Body of pancreas (tissue), 4 donors: ENCODE measurements at regions not wholly inside any gene's neighbourhood (a gene's known extent, or its start where the extent isn't known, plus 50 kb on each side); places are given as distances from the start of the nearest gene placed in this dataset.
A peak's percentile ranks its signal among the peaks of the same experiment; 100 is the strongest.

ENCODE experiments used
- ATAC-seq: fragments of 150-250 bp; one replicate; pipeline ENCODE4 v1.9.1; 2016
- DNase-seq, 4 donors: peaks; one replicate each; pipeline ENCODE4 v3.0.0-alpha.2; 2019
- H3K27ac ChIP-seq, 4 donors: fragments of 200-600 bp; sonication (generic); 1 replicate in 3 of 4; 2 replicates in 1 of 4; pipeline versions ENCODE4 v1.5.1 to v1.6.1; 2016 to 2019; ENCODE audit warnings: mild to moderate bottlenecking in 1 of 4, mixed read lengths in 1 of 4, moderate library complexity in 1 of 4
- H3K27me3 ChIP-seq, 2 donors: fragments of 200-600 bp; sonication (generic); one replicate each; pipeline ENCODE4 v1.6.0; 2016; ENCODE audit warnings: mild to moderate bottlenecking in 1 of 2
- H3K36me3 ChIP-seq, 2 donors: fragments of 200-600 bp; sonication (generic); replicated peaks in 1 of 2; 2 replicates each; pipeline ENCODE4 v1.5.1; 2016; ENCODE audit warnings: low read depth in 2 of 2; ENCODE audit not compliant: insufficient read depth in 1 of 2
- H3K4me1 ChIP-seq: fragments of 200-600 bp; sonication (generic); one replicate; pipeline ENCODE4 v1.6.0; 2016
- H3K4me3 ChIP-seq, 2 donors: fragments of 200-600 bp; sonication (generic); 1 replicate in 1 of 2; 2 replicates in 1 of 2; pipeline ENCODE4 v1.5.1; 2016 to 2019
- H3K9me3 ChIP-seq, 3 donors: fragments of 200-600 bp; sonication (generic); 1 replicate in 2 of 3; 2 replicates in 1 of 3; pipeline ENCODE4 v1.5.1; 2016
- POLR2A ChIP-seq, 3 donors: fragments of 450-650 bp; IDR thresholded peaks; one replicate each; pipeline ENCODE4 v1.6.1; 2016; ENCODE audit warnings: antibody characterized with exemption in 3 of 3, mild to moderate bottlenecking in 2 of 3
- WGBS, 2 donors: methylation state at CpG; one replicate each; pipeline ENCODE4 v1.1.5; 2017; 5-methylcytosine and 5-hydroxymethylcytosine counted together
- intact Hi-C: fragments of 100-400 bp; cut with DNase I; formaldehyde crosslinking; loops from one replicate; pipeline ENCODE4 v1.15.1; 2023
- TF ChIP-seq, protein P1 (sequence below), 7 experiments: fragments of 450-650 bp in 4 of 7; fragments of 200-600 bp in 3 of 7; sonication (generic) in 3 of 7; IDR thresholded peaks; one replicate each; pipeline ENCODE4 v1.5.1; 2016 to 2019; ENCODE audit warnings: antibody characterized with exemption in 7 of 7

GRCh38 chr18:56305583-56305982, 332.8 kb downstream of the TXNL1 start:
- DNase-seq (no peak), ATAC-seq (no peak)
- intact Hi-C loops: no loop called here
- TF ChIP-seq, protein P1, sequence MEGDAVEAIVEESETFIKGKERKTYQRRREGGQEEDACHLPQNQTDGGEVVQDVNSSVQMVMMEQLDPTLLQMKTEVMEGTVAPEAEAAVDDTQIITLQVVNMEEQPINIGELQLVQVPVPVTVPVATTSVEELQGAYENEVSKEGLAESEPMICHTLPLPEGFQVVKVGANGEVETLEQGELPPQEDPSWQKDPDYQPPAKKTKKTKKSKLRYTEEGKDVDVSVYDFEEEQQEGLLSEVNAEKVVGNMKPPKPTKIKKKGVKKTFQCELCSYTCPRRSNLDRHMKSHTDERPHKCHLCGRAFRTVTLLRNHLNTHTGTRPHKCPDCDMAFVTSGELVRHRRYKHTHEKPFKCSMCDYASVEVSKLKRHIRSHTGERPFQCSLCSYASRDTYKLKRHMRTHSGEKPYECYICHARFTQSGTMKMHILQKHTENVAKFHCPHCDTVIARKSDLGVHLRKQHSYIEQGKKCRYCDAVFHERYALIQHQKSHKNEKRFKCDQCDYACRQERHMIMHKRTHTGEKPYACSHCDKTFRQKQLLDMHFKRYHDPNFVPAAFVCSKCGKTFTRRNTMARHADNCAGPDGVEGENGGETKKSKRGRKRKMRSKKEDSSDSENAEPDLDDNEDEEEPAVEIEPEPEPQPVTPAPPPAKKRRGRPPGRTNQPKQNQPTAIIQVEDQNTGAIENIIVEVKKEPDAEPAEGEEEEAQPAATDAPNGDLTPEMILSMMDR (IDR thresholded peaks at IDR 0.05): no peak
- TF ChIP-seq POLR2A (IDR thresholded peaks at IDR 0.05): no peak
- H3K27ac ChIP-seq: no peak overlapping the region
- no peaks in the 10 kb centered on the region for H3K9me3 ChIP-seq
- no peaks in the 10 kb centered on the region for H3K36me3 ChIP-seq
- no peaks in the 10 kb centered on the region for H3K4me1 ChIP-seq
- H3K4me3 ChIP-seq: no peak overlapping the region
- H3K27me3 ChIP-seq: no peaks in the 10 kb centered on the region

DNA sequence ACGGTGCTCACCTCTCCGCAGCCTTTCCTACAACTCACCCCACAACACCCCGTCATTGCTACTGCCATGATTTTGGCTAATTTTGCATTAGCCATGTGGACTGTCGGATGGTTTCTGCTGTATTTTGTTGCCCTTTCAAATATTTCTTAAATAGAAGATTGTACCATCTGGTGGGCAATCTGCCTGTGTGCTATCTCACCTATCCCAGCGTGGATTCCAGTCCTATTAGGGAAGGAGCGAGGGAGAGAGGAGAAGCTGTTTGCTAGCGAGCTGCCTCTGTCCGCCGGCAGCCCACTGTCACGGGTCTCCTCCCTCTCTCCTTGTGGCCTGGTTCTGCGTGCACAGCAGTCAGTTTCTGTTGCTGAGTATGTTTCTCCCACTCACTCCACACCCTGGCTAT, 336.2 kb downstream of the TXNL1 start:
- Histone ChIP-seq H3K36me3 (no peaks in the 10 kb centered on the region), H3K9me3 (no peaks in the 10 kb centered on the region), H3K4me1 (no peaks in the 10 kb centered on the region), H3K4me3 (no peak overlapping the region), H3K27me3 (no peaks in the 10 kb centered on the region), H3K27ac (no peak overlapping the region)
- intact Hi-C loops: no loop called here
- ATAC-seq: no peak
- WGBS, 2 donors: 93% methylated on average over 11 of the region's 11 CpGs
- DNase-seq: no peak
- TF ChIP-seq, protein P1 (IDR thresholded peaks at IDR 0.05): no peak
- no peak for TF ChIP-seq POLR2A (IDR thresholded peaks at IDR 0.05)

DNA sequence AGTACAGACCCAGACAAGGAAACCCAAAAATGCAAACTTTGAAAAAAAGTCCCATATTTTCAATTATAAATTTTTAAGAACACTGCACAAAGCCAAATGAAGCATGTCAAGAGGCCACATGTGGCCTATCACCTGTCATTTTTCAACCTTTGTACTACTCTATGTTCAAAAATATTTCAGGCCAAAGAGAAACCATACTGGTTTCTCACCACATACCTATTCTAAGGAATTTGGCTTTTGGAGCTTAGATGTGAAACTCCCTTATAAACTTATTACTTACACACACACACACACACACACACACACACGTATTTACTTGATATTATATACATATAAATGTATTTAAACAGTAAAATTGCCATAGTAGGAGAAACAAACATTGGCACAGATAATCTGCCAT, 338.7 kb downstream of the TXNL1 start:
- ATAC-seq (no peak), DNase-seq (no peak)
- no peak overlapping the region for H3K4me3 ChIP-seq
- no peak for TF ChIP-seq POLR2A (IDR thresholded peaks at IDR 0.05)
- TF ChIP-seq, protein P1 (IDR thresholded peaks at IDR 0.05): no peak
- H3K27me3 ChIP-seq: no peaks in the 10 kb centered on the region
- no peak overlapping the region for H3K27ac ChIP-seq
- WGBS, 2 donors: 59 to 61% methylated on average over 1 of the region's 1 CpG
- H3K9me3 ChIP-seq: no peaks in the 10 kb centered on the region
- intact Hi-C loops: no loop called here
- H3K36me3 ChIP-seq: no peaks in the 10 kb centered on the region
- no peaks in the 10 kb centered on the region for H3K4me1 ChIP-seq

- no peak for TF ChIP-seq POLR2A (IDR thresholded peaks at IDR 0.05)
- TF ChIP-seq, protein P1 (IDR thresholded peaks at IDR 0.05): peak in 4 of 7 experiments; percentile 15 to 54 (median 20)
- Histone ChIP-seq H3K4me1 (no peaks in the 10 kb centered on the region), H3K36me3 (no peaks in the 10 kb centered on the region), H3K9me3 (no peaks in the 10 kb centered on the region), H3K4me3 (no peak overlapping the region), H3K27me3 (no peaks in the 10 kb centered on the region), H3K27ac (no peak overlapping the region)
- WGBS, 2 donors: 90 to 95% methylated on average over 1 of the region's 1 CpG
- ATAC-seq (no peak), DNase-seq (peak in 2 of 4 donors; percentile 21 to 46)
- intact Hi-C loops: no loop called here
Measured at GRCh38 chr18:56298935-56299334, 339.5 kb downstream of the TXNL1 start.

DNA sequence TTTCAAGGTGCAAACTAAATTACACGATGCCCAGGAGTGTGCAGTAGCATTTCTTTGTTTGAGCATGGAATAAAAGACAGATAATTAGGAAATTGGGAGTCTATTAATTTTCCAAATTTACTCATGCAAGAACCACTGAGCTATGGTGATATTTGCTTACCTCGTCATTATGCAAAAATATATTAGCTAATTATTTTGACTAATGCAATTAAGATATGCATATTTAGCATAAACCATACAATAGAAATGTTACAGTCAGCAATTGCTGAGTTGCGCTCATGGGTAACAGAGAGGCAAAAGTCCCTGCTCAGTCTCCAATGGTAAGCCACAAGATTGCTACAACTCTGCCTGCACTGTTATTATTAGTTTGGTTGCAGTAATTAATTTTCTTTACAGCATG, 342.0 kb downstream of the TXNL1 start:
- H3K4me3 ChIP-seq: no peak overlapping the region
- ATAC-seq (no peak), DNase-seq (no peak)
- no peaks in the 10 kb centered on the region for H3K9me3 ChIP-seq
- no peaks in the 10 kb centered on the region for H3K27me3 ChIP-seq
- WGBS, 2 donors: 82 to 89% methylated on average over 3 of the region's 3 CpGs
- intact Hi-C loops: no loop called here
- H3K36me3 ChIP-seq: no peaks in the 10 kb centered on the region
- no peaks in the 10 kb centered on the region for H3K4me1 ChIP-seq
- TF ChIP-seq POLR2A (IDR thresholded peaks at IDR 0.05): no peak
- TF ChIP-seq, protein P1 (IDR thresholded peaks at IDR 0.05): no peak
- no peak overlapping the region for H3K27ac ChIP-seq
